ENCODE measurements at regions not wholly inside any gene's neighbourhood (a gene's known extent, or its start where the extent isn't known, plus 50 kb on each side); places are given as distances from the start of the nearest gene placed in this dataset.

GRCh38 chr3:107441617-107442016, 64.4 kb downstream of the CCDC54 start:
- intact Hi-C loops (cut with DNase I) = no loop called here
- no peak for TF ChIP-seq CTCF (IDR thresholded peaks at IDR 0.05)
- no peak for TF ChIP-seq POLR2A (IDR thresholded peaks at IDR 0.05)
- TF ChIP-seq POLR2AphosphoS5 (IDR thresholded peaks at IDR 0.05; ENCODE audit: insufficient read depth in 1 of 2, low read depth in 1 of 2) = no peak
- Histone ChIP-seq H3K36me3 (no peaks in the 10 kb centered on the region), H3K4me3 (no peak overlapping the region), H3K27ac (no peak overlapping the region), H3K9me3 (no peaks in the 10 kb centered on the region), H3K27me3 (no peaks in the 10 kb centered on the region), H3K4me1 (no peaks in the 10 kb centered on the region)
- no peak for DNase-seq (ENCODE audit: extremely low spot score in 2 of 2)

GRCh38 chr3:107443461-107443860, 66.2 kb downstream of the CCDC54 start:
- intact Hi-C loops (cut with DNase I) = no loop called here
- no peaks in the 10 kb centered on the region for H3K27me3 ChIP-seq
- no peaks in the 10 kb centered on the region for H3K4me1 ChIP-seq
- no peak for DNase-seq (ENCODE audit: extremely low spot score in 2 of 2)
- no peak for TF ChIP-seq POLR2AphosphoS5 (IDR thresholded peaks at IDR 0.05; ENCODE audit: insufficient read depth in 1 of 2, low read depth in 1 of 2)
- no peak for TF ChIP-seq CTCF (IDR thresholded peaks at IDR 0.05)
- TF ChIP-seq POLR2A (IDR thresholded peaks at IDR 0.05) = no peak
- no peaks in the 10 kb centered on the region for H3K9me3 ChIP-seq
- H3K4me3 ChIP-seq = no peak overlapping the region
- H3K27ac ChIP-seq = no peak overlapping the region
- H3K36me3 ChIP-seq = no peaks in the 10 kb centered on the region

- TF ChIP-seq POLR2AphosphoS5 (IDR thresholded peaks at IDR 0.05; ENCODE audit: insufficient read depth in 1 of 2, low read depth in 1 of 2) (no peak), POLR2A (IDR thresholded peaks at IDR 0.05) (no peak), CTCF (IDR thresholded peaks at IDR 0.05) (no peak)
- no peaks in the 10 kb centered on the region for H3K36me3 ChIP-seq
- H3K9me3 ChIP-seq = no peaks in the 10 kb centered on the region
- DNase-seq (ENCODE audit: extremely low spot score in 2 of 2) = no peak
- intact Hi-C loops (cut with DNase I) = no loop called here
- no peak overlapping the region for H3K4me3 ChIP-seq
- H3K27ac ChIP-seq = no peak overlapping the region
- no peaks in the 10 kb centered on the region for H3K27me3 ChIP-seq
- no peaks in the 10 kb centered on the region for H3K4me1 ChIP-seq
Measured at GRCh38 chr3:107446706-107447105, 69.5 kb downstream of the CCDC54 start.

GRCh38 chr3:107450254-107450893, 72.4 kb upstream of the BBX start:
- TF ChIP-seq POLR2AphosphoS5 (IDR thresholded peaks at IDR 0.05; ENCODE audit: insufficient read depth in 1 of 2, low read depth in 1 of 2) (no peak), CTCF (IDR thresholded peaks at IDR 0.05) (no peak), POLR2A (IDR thresholded peaks at IDR 0.05) (no peak)
- no peaks in the 10 kb centered on the region for H3K4me1 ChIP-seq
- H3K36me3 ChIP-seq = no peaks in the 10 kb centered on the region
- DNase-seq (ENCODE audit: extremely low spot score in 2 of 2) = no peak
- H3K27ac ChIP-seq = no peak overlapping the region
- intact Hi-C loops (cut with DNase I) = no loop called here
- H3K9me3 ChIP-seq = no peaks in the 10 kb centered on the region
- no peaks in the 10 kb centered on the region for H3K27me3 ChIP-seq
- no peak overlapping the region for H3K4me3 ChIP-seq

GRCh38 chr3:107452436-107452835, 70.3 kb upstream of the BBX start:
- intact Hi-C loops (cut with DNase I) = no loop called here
- H3K36me3 ChIP-seq = no peaks in the 10 kb centered on the region
- H3K4me3 ChIP-seq = no peak overlapping the region
- H3K4me1 ChIP-seq = no peaks in the 10 kb centered on the region
- H3K27me3 ChIP-seq = no peaks in the 10 kb centered on the region
- TF ChIP-seq POLR2A (IDR thresholded peaks at IDR 0.05) = no peak
- no peak for TF ChIP-seq POLR2AphosphoS5 (IDR thresholded peaks at IDR 0.05; ENCODE audit: insufficient read depth in 1 of 2, low read depth in 1 of 2)
- no peak for TF ChIP-seq CTCF (IDR thresholded peaks at IDR 0.05)
- no peaks in the 10 kb centered on the region for H3K9me3 ChIP-seq
- DNase-seq (ENCODE audit: extremely low spot score in 2 of 2) = no peak
- H3K27ac ChIP-seq = no peak overlapping the region
